NOMO-1 treated with DMSO at 0.1 percent for 48 hours (cell line): ENCODE measurements at regions not wholly inside any gene's neighbourhood (a gene's known extent, or its start where the extent isn't known, plus 50 kb on each side); places are given as distances from the start of the nearest gene placed in this dataset.

Source experiments
- DNase-seq: peaks from one replicate; lab custom pipeline; 2025; ENCODE audit not compliant: unreplicated experiment; lab: John Stamatoyannopoulos, UW

DNA sequence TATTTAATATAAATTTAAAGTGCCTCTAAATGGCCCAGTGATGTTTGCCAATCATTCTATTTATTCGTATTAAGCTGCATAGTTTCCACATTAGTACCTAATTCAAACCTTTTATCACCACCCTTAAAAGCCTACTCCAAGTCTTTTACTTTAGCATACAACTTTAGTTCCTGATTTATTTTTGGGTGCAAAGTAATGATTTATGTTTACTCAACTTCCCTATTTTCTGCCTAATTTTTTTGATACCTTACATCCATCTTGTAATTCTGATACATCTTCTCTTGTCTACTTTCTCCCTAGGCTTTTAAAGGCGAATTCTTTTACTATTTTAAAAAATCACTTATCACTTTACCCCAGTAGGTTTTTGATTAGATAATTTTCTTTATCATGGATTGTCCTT lies 2651.1 kb upstream of the PCDH20 start:
- peak; percentile 2 for DNase-seq

DNA sequence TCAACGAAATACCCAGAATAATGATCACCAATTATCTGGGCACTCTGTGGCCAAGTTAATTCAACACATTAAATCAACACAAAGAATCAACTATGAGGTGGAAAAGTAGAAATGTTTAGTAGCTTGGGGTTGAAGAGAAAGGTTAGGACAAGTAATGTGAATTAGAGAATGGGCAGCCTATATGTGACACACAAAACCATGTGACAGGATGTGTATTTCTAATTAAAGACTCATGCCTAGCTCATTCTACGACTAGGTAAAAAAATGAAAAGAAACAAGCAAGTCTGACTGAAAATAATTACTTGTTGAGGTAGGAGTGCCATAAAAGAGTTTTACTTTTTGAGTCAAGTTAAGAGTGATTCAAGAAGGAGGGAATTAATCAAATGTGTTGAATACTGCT lies 2646.0 kb upstream of the PCDH20 start:
- DNase-seq: no peak

DNA sequence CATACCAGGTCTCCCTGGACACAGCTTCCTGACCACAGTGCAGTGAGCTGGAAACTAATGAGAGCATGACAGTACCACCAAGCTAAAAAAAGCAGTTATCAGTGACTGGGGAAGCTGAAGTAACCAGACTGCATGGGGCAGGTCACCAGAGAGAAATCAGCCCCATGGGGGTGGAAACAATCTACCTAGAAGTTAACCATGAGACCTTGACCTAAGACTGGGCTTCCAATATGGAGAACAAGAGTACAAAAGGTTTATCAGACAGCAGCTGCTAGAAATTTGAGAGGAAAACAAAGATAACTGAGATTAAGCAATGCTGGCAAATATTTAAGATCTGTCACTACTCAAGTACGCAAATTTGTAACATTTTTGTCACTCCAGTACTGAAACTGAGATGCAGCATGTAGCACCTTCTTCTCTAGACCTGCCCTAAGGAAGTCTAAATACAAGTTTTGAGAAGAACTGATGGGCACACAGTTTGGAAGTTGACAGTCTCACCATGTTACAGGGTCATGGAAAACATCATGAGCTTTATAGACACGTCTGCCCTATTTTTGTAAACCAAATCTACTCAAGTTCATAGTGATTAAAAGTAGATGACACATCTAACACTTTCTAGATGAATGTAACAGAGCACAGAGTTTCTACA lies 2641.8 kb upstream of the PCDH20 start:
- no peak for DNase-seq

DNA sequence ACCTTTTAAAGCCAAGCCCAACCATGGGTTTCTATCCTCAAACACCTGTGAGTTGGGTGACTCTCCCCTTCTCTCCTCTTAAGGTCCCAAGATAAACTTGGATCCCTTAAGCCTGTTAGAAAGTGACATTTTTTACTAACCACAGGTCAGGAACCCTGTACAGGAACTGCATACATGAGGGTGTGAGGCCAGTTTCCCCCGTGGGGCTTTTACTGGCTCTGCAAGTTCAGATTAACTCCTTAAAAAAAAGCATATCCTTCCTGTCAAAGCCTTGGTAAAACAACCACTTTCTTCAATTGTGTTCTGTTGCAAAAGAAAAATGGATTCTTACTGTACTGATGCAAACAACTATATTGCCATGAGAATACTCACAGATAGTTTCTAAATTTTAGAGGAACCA lies 2638.7 kb upstream of the PCDH20 start:
- no peak for DNase-seq

DNA sequence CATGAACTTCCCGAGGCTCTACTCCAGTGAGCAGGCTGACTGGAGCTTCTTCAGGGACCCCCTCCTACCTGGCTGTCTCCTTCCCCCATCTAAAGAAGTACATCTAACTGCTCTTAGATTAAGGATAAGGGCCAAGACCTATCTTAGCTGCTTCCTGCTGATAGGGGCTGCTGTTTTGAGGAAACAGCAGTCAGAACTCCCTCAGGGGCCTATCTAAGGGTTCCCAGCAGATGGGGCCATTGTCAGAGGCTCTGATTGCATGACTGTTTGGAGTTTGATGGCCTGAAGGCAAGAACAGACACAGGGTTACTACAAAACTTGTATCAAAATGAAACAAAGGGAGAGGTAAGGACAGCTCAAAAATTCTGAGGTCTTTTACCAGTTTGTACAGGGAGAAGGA lies 2636.9 kb upstream of the PCDH20 start:
- no peak for DNase-seq

DNA sequence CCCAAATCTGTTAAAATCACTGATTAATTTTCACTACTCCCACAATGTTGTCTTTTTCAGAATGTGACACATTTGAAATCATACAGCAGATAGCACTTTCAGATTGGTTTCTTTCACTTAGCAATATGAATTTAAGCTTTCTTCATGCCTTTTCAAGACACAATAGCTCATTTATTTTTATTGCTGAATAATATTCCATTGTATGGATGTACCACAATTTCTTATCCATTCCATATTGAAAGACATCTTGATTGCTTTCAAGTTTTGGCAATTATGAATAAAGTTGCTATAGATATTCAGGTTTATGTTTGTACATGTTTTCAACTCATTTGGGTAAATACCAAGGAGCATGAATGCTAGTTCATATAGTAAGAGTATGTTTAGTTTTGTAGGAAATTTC lies 2635.6 kb upstream of the PCDH20 start:
- DNase-seq: no peak

DNA sequence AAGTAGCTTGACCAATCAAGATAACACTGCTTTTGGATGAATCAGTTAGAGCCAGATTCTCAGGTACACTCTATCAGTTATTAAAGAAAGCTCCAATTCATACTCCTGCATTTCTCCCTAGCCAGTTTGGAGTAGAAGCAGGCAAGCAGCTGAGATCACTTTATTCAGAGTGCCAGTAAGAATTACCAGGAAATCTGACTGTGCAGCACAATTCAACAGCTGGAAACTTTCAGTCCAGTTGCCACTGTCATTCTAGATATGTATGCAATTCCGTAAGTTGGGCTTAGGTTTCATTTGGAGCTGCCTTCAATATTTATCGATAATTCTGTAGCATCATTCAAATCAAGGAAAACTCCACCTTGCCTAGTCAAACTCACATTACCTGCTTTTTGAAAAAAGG lies 2625.6 kb upstream of the PCDH20 start:
- DNase-seq: no peak

DNA sequence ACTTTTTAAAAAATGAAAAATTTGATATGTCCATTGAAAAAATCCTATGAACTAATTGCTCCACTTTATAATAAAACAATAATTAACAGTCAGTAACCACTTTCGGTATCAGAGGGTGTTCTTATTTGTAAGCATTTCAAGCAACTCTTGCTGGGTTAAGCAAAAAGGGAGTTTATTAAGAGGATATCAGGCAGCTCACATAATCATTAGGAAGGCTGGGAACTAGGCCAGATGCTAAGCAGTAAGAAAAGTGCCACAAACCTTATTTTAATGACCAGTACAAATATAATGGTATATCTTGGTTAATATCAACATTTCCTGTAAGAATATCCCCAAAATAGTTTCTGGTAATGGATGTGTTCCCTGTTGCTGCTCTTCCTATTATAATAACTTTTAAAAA lies 2618.3 kb upstream of the PCDH20 start:
- no peak for DNase-seq

DNA sequence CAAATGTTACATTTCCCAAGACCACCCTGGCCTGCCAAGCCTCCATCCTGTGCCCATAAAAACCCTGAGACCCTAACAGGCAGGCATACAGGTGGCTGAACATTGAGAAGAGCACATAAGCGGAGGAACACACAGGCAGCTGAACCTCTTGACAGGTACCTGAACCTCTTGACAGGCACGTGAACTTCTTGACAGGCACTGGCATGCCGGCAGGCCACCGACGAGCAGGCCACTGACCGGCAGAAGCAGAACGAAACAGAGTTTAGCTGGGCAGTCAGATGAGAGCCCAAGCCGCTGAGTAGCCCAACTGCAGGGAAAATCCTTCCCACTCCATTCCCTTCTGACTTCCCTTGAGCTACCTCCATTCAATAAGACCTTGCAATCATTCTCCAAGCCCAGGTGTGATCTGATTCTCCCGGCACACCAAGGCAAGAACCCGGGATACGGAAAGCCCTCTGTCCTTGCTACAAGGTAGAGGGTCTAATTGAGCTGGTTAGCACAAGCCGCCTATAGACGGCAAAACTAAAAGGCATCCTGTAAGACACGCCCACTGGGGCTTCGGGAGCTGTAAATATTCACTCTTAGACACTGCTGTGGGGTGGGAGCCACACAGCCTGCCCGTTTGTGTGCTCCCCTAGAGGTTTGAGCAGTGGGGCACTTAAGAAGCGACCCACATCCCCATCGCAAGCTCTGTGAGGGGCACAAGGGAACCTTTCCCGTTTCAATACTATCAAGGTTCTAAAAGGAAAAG lies 2613.9 kb upstream of the PCDH20 start:
- no peak for DNase-seq

DNA sequence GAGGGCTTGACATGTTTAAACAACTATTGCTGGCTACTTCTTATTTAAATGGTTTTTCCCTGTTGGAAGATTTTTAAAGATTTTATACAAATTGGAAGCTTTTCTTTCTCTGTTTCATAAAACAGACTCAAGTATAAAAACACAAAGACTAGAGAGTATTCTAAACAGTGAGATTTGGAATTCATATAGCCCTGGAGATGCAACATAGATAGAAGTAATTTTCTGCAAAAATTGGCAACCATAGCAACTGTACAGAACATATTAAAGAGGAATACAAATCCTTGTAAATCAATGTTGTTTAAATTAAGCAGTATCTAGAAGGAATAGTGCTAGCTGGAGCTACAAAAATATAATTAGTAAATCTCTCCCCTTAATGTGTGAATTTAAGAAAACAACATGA lies 2612.9 kb upstream of the PCDH20 start:
- DNase-seq: no peak

DNA sequence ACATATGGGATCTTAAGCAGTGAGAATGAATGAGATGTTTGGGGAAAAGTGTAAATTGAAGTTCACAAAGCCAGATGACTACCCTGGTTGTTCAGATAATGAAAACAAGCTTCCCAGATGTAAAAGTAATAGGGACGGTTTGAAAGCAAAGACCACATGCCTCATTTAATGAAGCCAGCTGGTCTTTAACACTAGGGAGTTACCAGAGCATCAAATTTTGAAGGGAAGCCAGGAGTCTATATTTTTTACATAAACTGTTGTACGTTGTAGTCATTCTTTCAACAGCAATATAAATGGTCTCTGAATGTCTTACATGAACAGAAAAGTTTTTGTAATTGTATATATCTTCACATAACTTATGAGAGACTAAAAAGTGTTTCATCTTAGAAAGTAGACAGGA lies 2604.5 kb upstream of the PCDH20 start:
- DNase-seq: no peak

DNA sequence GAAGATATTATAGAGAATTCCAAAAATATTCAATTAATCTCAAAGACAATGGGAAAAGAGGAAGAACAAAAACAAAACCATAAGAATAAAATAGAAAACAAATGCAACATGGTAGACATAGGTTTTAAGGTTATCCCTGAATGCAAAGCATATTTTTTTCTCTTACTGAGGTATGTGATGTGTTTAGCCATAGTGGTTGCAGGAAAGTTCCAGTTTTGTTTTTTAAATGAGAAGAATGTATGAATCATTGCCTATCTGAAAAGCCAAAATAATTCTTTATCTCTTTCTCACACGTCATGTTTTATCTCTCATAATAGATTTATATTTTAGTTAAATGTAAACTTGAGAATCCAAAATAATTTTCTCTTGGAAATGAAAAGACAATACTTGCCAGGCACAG lies 2591.7 kb upstream of the PCDH20 start:
- no peak for DNase-seq

DNA sequence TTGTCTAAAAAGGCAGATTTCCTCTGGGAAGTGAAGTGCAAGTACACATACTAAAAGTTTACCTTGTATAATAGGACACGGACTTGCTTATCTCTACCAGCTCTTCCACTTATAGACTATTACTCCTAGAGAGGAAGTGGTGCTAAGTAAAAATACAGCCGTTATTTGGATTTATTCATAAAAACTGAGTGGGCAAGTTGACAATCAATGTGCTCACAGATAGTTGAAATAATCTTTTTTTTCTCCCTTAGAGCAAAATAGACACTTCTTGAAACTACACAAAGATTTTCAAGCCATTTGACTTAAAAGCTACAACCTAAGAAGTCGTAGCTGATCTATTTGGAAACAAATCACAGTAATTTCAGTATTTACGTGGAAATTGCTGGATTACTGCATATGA lies 2584.7 kb upstream of the PCDH20 start:
- DNase-seq: no peak

DNA sequence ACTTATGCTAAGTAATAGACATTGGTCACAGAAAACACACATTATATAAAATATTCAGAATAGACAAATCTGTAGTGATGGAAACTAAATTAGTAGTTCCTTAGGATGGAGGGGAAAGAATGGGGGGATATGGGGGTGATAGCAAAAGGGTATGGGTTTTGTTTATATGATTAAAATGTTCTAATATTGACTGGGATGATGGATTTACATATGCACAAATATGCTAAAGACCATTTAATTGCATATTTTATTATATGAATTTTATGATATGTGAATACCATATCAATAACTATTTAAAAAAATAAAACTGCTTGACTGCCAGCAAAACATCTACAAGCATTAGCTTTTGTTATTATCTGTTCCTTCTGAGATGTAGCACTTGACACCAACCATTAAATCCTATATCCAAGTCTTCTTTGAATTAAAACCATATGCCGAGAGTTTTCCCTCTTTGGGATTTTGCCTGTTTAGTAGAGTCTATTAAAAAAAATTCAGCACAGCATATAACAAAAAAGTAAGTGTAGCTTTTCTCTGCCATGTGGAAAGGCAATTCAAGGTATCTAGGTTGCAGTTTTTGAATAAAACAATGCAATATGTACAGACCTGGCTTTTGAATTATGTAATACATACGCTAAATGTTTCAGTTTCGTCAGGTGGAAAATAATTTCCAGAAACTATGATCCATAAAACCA lies 2584.1 kb upstream of the PCDH20 start:
- no peak for DNase-seq

DNA sequence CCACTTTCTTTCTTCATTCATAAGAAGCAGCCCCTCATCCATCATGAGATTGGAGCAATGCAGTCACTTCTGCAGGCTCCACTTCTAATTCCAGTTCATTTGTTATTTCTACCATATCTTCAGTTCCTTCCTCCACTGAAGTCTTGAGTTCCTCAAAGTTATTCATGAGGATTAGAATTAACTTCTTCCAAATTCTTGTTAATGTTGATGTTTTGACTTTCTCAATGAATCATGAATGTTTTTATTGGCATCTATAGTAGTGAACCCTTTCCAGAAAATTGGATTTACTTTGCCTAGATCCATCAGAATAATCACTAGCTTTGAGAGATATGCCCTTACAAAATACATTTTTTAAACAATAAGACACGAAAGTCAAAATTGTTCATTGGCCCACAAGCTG lies 2567.7 kb upstream of the PCDH20 start:
- DNase-seq: no peak

DNA sequence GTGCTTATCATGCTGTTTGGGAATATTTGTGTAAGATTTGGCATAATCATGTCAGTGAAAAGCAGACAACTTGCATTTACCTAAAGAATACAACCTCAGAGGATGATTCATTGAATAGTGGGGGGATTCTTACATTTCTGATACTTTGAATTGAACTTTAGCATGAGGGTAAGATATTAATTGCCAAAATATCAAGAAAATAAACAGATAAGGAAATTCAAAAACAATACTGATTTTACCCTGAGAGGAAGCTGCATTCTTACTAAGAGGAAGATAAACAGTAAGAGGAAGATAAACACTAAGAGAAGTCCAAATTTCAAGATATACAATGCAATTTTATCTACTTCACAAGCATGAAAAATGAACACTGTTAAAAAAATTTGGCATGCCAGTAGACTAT lies 2564.3 kb upstream of the PCDH20 start:
- no peak for DNase-seq

DNA sequence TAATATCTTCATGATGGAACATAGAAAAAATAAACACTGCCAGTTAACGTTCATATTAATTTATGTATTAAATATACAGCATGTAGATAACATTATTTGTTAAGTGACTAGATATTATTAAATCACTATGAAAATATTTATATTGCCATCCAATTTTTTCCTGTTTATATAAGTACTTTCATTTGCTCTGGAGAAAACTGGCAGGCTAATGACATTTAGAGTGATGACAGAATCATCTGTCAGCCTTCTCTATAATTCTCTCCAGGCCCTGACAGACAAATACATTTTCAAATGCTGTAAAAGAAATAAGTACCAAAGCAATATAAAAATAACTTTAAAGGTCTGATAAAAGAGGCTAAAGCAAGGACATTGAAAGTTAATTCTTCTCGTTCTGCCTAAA lies 2556.7 kb upstream of the PCDH20 start:
- DNase-seq: no peak

DNA sequence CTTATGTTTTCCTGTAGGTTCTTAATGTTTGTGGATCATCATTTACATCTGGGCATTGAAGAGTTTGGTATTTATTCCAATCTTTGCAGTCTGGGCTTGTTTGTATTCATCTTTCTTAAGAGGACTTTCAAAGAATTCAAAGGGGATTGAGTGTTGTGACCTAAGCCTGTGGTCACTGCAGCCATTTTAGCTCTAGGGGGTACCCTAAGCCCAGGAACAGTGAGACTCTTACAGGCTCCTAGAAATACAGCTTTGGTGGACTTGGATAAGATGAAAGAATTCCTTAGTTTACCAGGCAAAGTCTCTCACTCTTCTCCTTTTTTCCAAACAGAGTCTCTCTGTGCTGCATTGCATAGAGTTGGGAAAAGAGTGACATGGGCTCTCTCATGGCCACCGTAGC lies 2539.0 kb upstream of the PCDH20 start:
- no peak for DNase-seq

DNA sequence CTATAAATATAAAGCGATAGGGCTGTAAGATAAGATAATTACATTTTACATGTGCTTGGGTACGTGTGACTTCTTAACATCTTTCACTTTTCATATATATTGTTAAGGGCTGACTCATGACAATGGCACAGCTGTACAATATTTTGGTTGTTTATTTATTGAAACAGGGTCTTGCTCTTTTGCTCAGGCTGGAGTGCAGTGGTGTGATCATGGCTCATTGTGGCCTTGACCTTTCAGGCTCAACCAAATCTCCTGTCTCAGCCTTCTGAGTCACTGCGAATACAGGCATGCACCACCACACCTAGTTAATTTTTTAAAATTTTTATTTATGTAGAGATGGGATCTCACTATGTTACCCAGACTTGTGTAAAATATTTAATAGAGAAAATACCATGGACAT lies 2532.4 kb upstream of the PCDH20 start:
- no peak for DNase-seq

DNA sequence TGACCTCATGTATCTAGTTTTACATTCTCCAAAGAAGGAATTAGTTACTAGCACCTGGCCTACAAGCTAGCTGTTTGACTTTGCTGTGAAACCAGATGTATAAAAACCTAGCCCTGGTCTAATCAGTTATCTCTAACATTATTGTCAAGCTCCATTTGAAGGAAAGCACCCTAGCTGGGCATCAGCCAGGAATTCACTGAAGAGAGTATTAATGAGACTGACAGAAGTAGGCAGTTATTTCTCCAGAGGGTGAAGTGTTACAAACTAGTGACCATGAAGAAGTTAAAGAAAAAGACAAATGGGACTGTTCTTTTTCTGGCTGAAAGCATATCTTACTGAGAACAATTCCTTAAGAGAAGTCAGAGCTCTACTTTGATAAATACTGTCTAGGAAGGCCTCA lies 2529.3 kb upstream of the PCDH20 start:
- no peak for DNase-seq

DNA sequence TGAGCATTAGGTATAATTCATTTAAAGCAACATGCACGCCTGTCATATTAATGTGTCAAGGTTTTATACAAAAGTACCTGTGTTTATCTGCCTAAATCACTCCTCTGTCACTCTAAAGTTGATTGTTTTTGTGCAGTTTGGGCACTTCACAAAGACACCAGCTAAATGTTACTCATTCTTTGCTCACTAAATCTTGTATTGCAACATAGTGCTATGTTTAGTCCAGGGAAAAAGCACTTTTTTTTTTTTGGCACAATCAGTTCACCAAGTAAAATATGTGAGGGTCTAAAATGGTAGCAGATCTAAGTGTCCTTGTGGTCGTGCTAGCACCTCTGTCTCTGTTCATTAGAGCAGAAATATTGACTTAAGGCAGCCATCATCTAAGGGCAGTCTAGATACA lies 2526.7 kb upstream of the PCDH20 start:
- no peak for DNase-seq

DNA sequence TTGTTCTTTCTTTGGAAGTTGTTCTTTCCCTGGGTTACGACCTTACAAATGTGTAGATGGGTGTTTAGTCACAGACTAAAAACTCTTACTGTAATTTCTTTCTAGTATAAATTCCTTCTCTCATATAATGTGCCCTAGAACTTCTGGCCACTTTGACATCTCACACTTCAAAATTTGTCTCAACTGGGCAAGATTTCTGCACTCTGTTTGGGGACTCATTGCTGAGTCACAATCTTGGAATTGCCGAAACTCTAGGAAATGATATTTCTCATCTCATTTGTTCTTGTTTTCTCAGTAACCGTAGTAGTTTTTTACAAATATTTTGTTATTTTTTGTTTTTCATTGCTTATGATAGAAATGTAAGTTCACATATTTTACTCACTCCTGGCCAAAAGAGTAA lies 2523.2 kb upstream of the PCDH20 start:
- no peak for DNase-seq
